Breast epithelium (tissue), 3 donors: ENCODE measurements at regions not wholly inside any gene's neighbourhood (a gene's known extent, or its start where the extent isn't known, plus 50 kb on each side); places are given as distances from the start of the nearest gene placed in this dataset.

Source experiments
- CTCF ChIP-seq, 3 donors: fragments of 450-650 bp; IDR thresholded peaks; one replicate each; pipeline ENCODE4 v1.5.1; 2016 to 2017; ENCODE audit warnings: antibody characterized with exemption in 3 of 3, mild to moderate bottlenecking in 3 of 3, moderate library complexity in 3 of 3
- POLR2A ChIP-seq: fragments of 450-650 bp; IDR thresholded peaks from one replicate; pipeline ENCODE4 v1.6.1; 2016; ENCODE audit warnings: antibody characterized with exemption, mild to moderate bottlenecking, moderate library complexity
- POLR2AphosphoS5 ChIP-seq, 3 donors: sonication (generic); formaldehyde crosslinking; IDR thresholded peaks; one replicate each; pipeline ENCODE4 v1.6.1; 2017; ENCODE audit warnings: antibody characterized with exemption in 3 of 3

GRCh38 chr9:99724640-99725039 lies 97.0 kb upstream of the NR4A3 start:
- TF ChIP-seq POLR2A: no peak
- no peak for TF ChIP-seq CTCF (IDR thresholded peaks at IDR 0.05)
- TF ChIP-seq POLR2AphosphoS5 (IDR thresholded peaks at IDR 0.05): no peak
